ENCODE measurements at regions not wholly inside any gene's neighbourhood (a gene's known extent, or its start where the extent isn't known, plus 50 kb on each side); places are given as distances from the start of the nearest gene placed in this dataset.

GRCh38 chr22:48238284-48238915 lies 1476.0 kb downstream of the TBC1D22A start:
- H3K4me3 ChIP-seq (ENCODE audit: low read length) = no peak overlapping the region
- DNase-seq (ENCODE audit: low read depth, low spot score) = no peak

DNA sequence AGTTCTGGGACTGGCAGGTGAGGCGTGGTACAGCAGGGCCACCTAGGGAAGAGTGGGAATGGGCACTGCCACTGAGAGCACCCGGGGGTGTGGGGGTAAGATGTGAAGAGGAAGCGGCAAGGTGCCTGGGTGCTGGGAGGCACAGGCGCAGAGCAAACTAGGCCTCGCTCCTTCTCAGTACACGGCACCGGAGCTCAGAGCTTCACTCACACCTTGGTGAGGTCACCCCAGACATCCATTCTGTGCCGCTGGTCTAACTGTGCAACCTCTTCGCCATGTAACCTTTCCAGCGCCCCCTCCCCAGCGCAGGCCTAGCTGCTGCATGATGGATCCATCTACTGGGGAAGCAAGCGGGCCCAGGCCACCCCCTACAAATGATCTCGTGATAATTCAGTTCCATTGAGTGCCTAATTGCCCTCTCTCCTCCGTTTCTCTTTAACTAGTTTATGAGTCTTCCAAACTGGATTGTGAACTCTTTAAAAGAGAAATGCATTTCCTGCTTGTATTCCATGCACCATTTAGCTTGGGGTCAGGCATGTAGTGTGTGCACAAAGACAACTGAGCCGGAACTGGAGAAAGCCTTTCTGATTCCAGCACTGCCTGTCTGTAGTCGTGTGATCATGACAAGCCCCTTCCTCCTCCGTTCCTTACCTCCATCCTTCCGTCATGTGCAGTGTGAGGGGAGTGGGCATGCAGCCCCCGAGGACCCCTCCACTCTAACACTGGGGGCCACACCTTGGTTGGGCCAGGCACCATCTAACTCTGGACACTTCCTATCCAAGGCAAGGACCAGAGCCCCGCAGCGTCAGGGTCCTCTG lies 1475.2 kb downstream of the TBC1D22A start:
- H3K4me3 ChIP-seq (ENCODE audit: low read length) = no peak overlapping the region
- DNase-seq (ENCODE audit: low read depth, low spot score) = no peak

DNA sequence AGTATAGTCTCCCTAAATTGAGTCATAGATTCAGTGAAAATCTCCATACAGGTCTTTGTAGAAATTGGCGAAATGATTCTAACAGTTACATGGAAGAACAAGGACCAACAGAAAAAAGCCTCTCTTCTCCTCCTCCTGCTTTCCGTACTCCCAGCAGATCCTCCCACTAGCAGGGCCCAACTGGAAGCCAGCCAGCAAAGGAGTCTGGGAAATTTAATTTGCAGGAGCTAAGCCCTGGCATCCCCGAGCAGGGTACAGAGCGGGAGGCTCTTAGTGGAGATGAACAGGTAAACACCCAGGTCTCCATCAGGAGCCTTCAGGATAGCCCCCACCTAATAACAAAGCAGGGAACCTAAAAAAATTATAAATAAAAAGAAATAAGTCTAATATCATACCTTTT lies 1473.8 kb downstream of the TBC1D22A start:
- H3K4me3 ChIP-seq (ENCODE audit: low read length) = no peak overlapping the region
- no peak for DNase-seq (ENCODE audit: low read depth, low spot score)

DNA sequence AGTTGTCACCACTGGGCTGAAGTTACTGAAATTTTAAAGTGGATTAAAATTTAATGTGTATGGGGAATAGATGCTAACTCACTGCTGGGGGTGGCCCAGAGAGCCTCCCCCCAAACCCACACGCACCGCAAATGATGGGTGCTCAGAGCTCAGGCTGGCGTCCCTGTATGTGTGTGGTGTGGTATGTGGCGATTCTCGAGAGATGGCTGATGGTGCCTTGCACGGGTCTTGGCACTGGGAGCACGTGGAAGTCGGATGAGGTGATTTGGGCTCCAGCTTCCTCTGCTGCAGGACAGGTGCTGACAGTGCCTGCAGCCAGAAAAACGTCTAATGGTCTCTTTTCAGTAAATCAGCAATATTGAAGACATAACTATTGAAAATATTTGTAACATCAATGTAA lies 1473.3 kb downstream of the TBC1D22A start:
- DNase-seq (ENCODE audit: low read depth, low spot score) = no peak
- no peak overlapping the region for H3K4me3 ChIP-seq (ENCODE audit: low read length)

GRCh38 chr22:48234011-48234410 lies 1471.6 kb downstream of the TBC1D22A start:
- H3K4me3 ChIP-seq (ENCODE audit: low read length) = no peak overlapping the region
- no peak for DNase-seq (ENCODE audit: low read depth, low spot score)

DNA sequence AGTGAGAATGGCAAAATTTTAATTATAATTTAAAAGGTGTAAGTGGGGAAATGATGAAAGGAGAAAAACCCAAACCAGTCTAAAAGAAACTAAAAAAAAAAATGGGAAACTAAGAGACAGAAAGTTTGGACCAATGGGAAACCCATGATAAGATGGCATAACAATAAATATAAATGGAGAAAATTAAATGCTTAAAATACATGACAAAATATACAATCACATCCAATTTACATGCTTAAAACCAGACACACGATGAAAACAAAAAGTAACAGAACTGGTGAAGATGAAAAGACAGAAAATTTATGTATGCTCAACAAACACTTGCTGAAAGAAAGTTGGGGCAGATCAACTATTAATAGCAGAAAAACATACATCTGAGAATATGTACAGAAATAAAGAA lies 1471.1 kb downstream of the TBC1D22A start:
- no peak for DNase-seq (ENCODE audit: low read depth, low spot score)
- no peak overlapping the region for H3K4me3 ChIP-seq (ENCODE audit: low read length)

GRCh38 chr22:48228468-48228867 lies 1466.0 kb downstream of the TBC1D22A start:
- no peak for DNase-seq (ENCODE audit: low read depth, low spot score)
- H3K4me3 ChIP-seq (ENCODE audit: low read length) = no peak overlapping the region

DNA sequence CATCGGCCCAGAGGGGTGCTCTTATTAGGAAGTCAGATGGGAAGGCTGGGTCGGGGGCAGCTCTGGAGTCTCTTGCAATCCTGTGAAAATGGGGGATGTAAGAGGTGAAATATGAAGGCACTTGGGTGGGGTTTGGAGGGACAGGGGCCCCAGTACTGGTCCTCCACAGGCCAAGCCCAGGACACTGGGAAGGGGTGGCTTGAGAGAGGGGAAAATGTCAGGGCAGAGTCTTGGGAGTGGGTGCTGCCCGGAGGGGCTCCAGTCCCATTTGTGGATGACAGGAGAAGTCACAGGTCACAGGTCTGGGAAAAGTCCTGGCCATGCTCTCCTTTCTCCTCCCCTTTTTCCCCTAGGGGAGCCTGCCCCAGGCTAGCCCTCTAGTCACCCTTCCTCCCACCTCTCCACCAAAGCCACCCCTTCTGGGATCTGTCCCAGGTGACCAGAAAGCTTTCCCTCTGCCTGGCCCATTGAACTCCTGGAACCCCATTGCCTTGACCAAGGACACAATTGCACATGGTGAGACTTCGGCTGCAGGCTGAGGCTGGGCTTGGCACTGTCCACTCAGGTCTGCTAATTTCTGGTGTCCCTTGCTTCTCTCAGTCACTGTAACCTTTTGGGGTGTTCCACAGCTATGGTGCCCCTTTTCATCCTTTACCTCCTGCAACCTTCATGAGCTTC lies 1465.0 kb downstream of the TBC1D22A start:
- no peak overlapping the region for H3K4me3 ChIP-seq (ENCODE audit: low read length)
- DNase-seq (ENCODE audit: low read depth, low spot score) = no peak

- no peak overlapping the region for H3K4me3 ChIP-seq (ENCODE audit: low read length)
- DNase-seq (ENCODE audit: low read depth, low spot score) = no peak
Measured at GRCh38 chr22:48226026-48227013, 1463.9 kb downstream of the TBC1D22A start.

- no peak overlapping the region for H3K4me3 ChIP-seq (ENCODE audit: low read length)
- DNase-seq (ENCODE audit: low read depth, low spot score) = no peak
Measured at GRCh38 chr22:48224332-48224731, 1461.9 kb downstream of the TBC1D22A start.

DNA sequence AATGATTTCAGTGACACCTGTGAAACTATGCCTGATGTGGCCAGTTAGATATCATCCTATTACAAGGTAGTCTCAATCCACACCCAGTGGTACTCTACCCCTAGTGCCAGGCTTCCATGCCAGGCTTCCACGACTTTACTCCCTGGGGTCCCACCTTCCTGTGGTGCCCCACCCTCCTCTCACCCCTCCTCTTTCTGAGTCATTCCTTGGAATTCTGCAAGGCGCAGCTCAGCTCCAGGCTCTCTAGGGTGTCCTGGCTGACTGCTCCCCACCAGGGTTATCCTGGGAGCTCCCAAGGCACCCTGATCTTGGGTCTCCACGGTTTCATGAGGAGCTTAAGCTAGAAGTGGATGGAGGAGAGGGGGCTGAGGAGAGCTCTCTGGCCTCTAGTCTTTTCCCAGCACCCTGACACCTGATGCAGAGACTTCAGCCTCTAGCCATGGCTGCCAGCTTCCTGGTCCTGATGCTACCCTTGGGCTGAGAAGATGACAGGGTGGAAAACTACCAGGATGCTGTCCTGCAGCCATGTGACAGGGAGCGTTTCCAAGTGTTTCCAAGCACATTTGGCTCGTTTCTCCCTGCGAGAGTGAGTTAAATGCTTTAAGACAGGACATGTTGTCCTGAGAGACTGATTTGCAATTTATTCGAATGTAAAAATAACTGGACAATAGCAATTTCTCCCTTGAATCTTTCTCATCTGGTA lies 1461.2 kb downstream of the TBC1D22A start:
- no peak for DNase-seq (ENCODE audit: low read depth, low spot score)
- no peak overlapping the region for H3K4me3 ChIP-seq (ENCODE audit: low read length)

DNA sequence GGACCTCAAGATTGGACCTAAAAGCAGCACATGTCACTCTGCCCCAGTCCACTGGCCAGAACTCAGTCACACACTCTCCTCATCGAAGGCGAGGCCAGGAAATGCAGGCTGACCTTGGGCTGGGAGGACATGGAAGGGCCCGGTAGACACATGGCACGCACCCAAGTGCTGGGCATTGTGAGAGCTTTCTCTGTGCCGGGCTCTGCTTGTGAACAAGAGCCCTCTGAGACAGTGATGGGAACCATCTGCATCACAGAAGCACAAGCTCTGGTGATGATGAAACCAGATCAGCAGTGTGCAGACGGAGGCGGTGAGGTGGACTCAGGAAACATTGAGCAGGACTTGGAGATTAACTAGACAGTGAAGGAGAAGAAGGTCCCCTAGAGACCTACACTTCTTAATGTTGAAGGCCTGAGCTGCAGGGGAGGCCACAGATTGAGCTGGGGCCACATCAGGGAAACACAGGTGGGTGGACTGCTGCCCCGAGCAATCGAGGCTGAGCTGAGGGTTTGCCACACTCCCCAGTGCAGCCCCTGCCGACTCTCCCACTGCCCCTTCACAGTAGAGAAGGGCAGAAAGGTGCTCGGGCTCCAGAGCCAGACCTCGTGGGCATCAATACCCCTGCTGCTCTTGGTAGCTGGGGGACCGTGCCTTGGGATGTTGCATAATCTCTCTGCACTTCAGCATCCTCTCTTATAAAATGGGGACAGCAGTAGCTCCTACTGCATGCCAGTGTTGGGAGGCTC lies 1460.5 kb downstream of the TBC1D22A start:
- no peak overlapping the region for H3K4me3 ChIP-seq (ENCODE audit: low read length)
- no peak for DNase-seq (ENCODE audit: low read depth, low spot score)

DNA sequence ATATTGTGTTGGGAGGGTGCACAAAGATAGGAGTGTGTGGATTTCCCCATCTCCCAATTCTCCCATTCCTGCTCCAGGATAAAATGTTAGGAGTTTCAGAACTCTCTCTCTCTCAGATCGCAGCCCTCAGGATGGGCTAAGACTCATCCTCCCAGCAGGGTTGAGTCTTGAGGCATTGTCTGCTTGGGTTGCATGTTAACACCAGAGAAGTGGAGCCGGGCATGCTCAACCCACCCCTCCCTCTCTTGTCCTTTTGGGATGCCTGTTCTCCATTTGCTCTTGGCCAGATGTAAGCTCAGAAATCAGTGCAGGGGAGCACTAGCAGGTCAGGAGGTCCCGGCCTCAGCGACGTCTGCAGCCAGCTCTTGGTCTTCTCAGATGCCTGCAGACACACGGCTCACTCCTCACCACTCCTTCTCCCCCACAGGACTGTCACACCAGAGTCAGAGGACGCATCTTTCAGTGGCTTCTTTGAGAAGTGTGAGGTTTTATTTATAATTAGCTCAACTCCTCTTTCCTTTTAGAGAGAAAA lies 1456.5 kb downstream of the TBC1D22A start:
- no peak overlapping the region for H3K4me3 ChIP-seq (ENCODE audit: low read length)
- no peak for DNase-seq (ENCODE audit: low read depth, low spot score)

GRCh38 chr22:48217596-48217995 lies 1455.1 kb downstream of the TBC1D22A start:
- no peak overlapping the region for H3K4me3 ChIP-seq (ENCODE audit: low read length)
- DNase-seq (ENCODE audit: low read depth, low spot score) = no peak

DNA sequence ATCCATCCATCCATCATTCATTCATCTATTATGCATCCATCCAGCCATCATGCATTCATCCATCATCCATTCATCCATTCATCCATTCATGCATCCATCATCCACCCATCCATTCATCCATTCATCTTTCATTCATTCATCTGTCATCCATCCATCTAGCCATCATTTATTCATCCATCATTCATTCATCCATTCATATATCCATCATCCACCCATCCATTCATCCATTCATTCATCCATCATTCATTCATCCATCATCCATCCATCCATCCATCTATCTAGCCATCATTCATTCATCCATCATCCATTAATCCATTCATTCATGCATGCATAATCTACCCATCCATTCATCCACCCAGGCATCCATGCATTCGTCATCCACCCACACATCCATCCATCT lies 1450.3 kb downstream of the TBC1D22A start:
- no peak overlapping the region for H3K4me3 ChIP-seq (ENCODE audit: low read length)
- no peak for DNase-seq (ENCODE audit: low read depth, low spot score)

- H3K4me3 ChIP-seq (ENCODE audit: low read length) = no peak overlapping the region
- no peak for DNase-seq (ENCODE audit: low read depth, low spot score)
Measured at GRCh38 chr22:48210812-48211211, 1448.4 kb downstream of the TBC1D22A start.

- DNase-seq (ENCODE audit: low read depth, low spot score) = no peak
- no peak overlapping the region for H3K4me3 ChIP-seq (ENCODE audit: low read length)
Measured at GRCh38 chr22:48210198-48210580, 1447.7 kb downstream of the TBC1D22A start.

Measured in Jurkat, Clone E6-1 (cell line).